ENCODE measurements at regions not wholly inside any gene's neighbourhood (a gene's known extent, or its start where the extent isn't known, plus 50 kb on each side); places are given as distances from the start of the nearest gene placed in this dataset.
"Not testable (repeated sequence)": the region's sequence is repeated elsewhere in the genome, so short reads cannot be mapped to it uniquely, and the experiment has no call there.

DNA sequence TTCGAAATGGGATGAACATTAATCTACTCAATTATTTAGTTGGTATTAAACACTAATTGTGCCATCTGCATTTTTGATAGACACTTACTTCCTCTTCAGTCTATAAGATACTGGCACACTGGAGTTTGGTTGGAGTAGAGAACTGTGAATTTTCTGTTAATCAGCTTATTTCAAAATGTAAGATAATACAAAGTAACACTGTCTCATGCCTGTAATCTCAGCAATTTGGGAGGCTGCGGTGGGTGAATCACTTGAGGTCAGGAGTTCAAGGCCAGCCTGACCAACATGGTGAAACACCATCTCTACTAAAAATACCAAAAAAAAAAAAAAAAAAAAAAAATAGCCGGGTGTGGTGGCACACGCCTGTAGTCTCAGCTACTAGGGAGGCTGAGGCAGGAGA is 440.2 kb upstream of the NUDT12 start:
- POLR2A ChIA-PET; H3K27ac Mint-ChIP-seq; H3K27me3 Mint-ChIP-seq; H3K4me3 Mint-ChIP-seq; H3K9me3 Mint-ChIP-seq; CTCF ChIA-PET; intact Hi-C loops (cut with micrococcal nuclease); H3K4me1 Mint-ChIP-seq (ENCODE audit: low read depth); DNase-seq; H3K36me3 Mint-ChIP-seq: not testable (repeated sequence)

DNA sequence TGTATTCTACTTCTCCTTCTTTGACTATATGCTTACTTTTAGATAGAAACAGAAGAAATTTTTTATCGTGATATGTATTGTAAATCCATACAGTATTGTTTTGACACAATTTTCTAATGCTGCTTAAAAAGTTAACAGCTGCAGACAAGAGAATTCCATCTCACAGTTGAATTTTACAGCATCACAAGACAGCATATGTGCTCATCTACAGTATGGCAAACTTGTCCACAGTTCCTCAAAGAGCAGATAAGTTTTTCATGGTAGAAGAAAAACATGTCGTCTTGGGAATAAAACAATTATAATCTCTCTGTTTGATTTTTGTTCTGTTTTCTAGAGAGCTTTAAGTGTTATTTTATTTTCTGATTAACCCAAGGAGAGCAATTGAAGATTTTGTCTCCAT is 438.5 kb upstream of the NUDT12 start:
- Mint-ChIP-seq H3K27me3 (no peaks in the 10 kb centered on the region), H3K36me3 (no peaks in the 10 kb centered on the region), H3K27ac (no peak overlapping the region), H3K4me1 (ENCODE audit: low read depth) (no peaks in the 10 kb centered on the region), H3K4me3 (no peak overlapping the region), H3K9me3 (peaks cover 6% of the 10 kb centered on the region)
- intact Hi-C loops (cut with micrococcal nuclease): no loop called here
- ChIA-PET CTCF (no interaction called here), POLR2A (no interaction called here)
- no peak for DNase-seq

DNA sequence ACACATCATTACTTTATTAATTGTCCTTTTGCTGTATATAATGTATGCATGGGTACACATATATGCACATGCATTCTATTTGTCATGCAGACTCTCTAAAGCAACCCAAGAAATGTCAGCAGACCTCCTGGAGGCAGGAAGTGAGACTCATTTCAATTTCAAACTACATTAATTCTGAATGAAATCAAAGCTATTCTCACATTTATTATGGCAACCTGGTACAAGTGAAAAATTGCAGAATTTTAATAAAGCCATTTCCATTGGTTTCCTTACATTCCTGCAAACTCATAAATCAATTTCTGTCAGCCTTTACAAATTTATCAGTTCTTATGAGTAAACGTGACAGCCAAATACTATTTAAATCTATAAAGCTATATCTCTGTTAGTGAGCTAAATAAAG is 430.4 kb upstream of the NUDT12 start:
- H3K36me3 Mint-ChIP-seq: no peaks in the 10 kb centered on the region
- no peaks in the 10 kb centered on the region for H3K27me3 Mint-ChIP-seq
- POLR2A ChIA-PET: no interaction called here
- H3K9me3 Mint-ChIP-seq: peaks cover 2% of the 10 kb centered on the region
- intact Hi-C loops (cut with micrococcal nuclease): no loop called here
- H3K27ac Mint-ChIP-seq: no peak overlapping the region
- no peaks in the 10 kb centered on the region for H3K4me1 Mint-ChIP-seq (ENCODE audit: low read depth)
- H3K4me3 Mint-ChIP-seq: no peak overlapping the region
- DNase-seq: no peak
- CTCF ChIA-PET: no interaction called here

DNA sequence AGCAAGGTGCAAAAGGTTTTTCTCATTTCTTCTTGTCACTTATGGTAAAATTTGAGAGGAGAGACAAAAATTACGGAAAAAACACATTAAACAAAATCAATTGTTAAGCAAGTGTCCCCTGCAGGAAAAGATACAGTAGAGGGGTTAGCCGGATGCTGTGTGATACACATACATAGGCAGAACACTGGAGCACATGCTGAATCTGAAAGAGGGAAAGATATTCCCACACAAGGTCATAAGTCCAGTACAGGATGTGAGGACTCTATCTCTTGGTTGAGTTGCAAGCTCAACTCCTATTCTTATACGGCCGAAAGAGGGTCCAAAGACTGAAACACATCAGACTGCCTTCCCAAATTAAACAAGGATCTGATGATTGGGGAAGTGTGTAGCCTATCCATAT is 427.5 kb upstream of the NUDT12 start:
- no peaks in the 10 kb centered on the region for H3K36me3 Mint-ChIP-seq
- H3K27ac Mint-ChIP-seq: no peak overlapping the region
- ChIA-PET CTCF (no interaction called here), POLR2A (no interaction called here)
- no peaks in the 10 kb centered on the region for H3K4me1 Mint-ChIP-seq (ENCODE audit: low read depth)
- no peak overlapping the region for H3K4me3 Mint-ChIP-seq
- no peaks in the 10 kb centered on the region for H3K27me3 Mint-ChIP-seq
- DNase-seq: no peak
- peaks cover 2% of the 10 kb centered on the region for H3K9me3 Mint-ChIP-seq
- intact Hi-C loops (cut with micrococcal nuclease): no loop called here

DNA sequence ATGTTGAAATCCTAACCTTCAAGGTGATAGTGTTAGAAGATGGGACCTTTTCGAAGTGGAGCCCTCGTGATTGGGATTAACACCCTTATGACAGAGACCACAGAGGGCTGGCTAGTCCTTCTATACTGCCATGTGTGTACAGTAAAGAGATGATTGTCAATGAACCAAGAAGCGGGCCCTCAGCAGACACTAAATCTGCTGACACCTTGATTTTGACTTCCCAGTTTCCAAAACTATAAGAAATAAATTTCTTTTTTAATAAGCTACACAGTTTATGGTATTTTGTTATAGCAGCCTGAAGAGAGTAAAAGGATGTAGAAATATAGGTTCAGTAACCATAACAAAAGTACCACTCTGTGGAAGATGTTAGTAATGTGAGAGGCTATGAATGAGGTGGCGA is 419.0 kb upstream of the NUDT12 start:
- intact Hi-C loops (cut with micrococcal nuclease): no loop called here
- POLR2A ChIA-PET: no interaction called here
- Mint-ChIP-seq H3K9me3 (peaks cover 4% of the 10 kb centered on the region), H3K4me1 (ENCODE audit: low read depth) (no peaks in the 10 kb centered on the region), H3K36me3 (no peaks in the 10 kb centered on the region), H3K4me3 (no peak overlapping the region), H3K27me3 (no peaks in the 10 kb centered on the region), H3K27ac (no peak overlapping the region)
- CTCF ChIA-PET: no interaction called here
- no peak for DNase-seq

DNA sequence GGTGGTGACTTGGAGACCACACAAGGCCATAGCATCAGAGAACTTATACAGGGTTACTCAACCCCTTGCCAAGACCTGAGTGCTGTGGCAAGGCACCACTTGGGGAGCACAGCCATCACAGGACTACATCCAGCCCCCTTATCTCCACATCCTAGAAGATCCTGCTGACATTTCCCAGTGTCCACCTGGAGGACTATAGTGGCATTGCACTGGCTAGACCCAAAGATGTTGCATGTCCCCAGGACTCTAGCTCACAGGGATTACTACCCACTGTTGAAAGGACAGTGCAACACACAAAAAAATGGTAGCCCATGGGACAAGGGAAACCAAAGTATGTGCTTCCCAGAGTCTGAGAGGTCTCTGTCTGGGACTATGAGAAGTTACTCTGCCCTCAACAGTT is 411.1 kb upstream of the NUDT12 start:
- H3K4me3 Mint-ChIP-seq: no peak overlapping the region
- no peak for DNase-seq
- no peak overlapping the region for H3K27ac Mint-ChIP-seq
- ChIA-PET CTCF (no interaction called here), POLR2A (no interaction called here)
- no peaks in the 10 kb centered on the region for H3K27me3 Mint-ChIP-seq
- peaks cover 21% of the 10 kb centered on the region for H3K9me3 Mint-ChIP-seq
- H3K4me1 Mint-ChIP-seq (ENCODE audit: low read depth): no peaks in the 10 kb centered on the region
- H3K36me3 Mint-ChIP-seq: no peaks in the 10 kb centered on the region
- intact Hi-C loops (cut with micrococcal nuclease): no loop called here

DNA sequence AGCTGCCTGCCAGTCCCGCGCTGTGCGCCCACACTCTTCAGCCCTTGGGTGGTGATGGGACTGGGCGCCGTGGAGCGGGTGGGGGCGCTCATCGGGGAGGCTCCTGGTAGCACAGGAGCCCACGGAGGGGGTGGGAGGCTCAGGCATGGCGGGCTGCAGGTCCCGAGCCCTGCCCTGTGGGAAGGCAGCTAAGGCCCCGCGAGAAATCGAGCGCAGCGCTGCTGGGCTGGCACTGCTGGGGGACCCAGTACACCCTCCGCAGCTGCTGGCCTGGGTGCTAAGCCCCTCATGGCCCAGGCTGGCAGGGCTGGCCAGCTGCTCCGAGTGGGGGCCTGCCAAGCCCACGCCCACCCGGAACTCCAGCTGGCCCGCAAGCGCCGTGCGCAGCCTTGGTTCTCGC is 403.7 kb upstream of the NUDT12 start:
- POLR2A ChIA-PET; intact Hi-C loops (cut with micrococcal nuclease); H3K4me3 Mint-ChIP-seq; H3K27ac Mint-ChIP-seq; H3K36me3 Mint-ChIP-seq; DNase-seq; H3K4me1 Mint-ChIP-seq (ENCODE audit: low read depth); CTCF ChIA-PET; H3K27me3 Mint-ChIP-seq: not testable (repeated sequence)
- H3K9me3 Mint-ChIP-seq: peaks cover 25% of the 10 kb centered on the region

DNA sequence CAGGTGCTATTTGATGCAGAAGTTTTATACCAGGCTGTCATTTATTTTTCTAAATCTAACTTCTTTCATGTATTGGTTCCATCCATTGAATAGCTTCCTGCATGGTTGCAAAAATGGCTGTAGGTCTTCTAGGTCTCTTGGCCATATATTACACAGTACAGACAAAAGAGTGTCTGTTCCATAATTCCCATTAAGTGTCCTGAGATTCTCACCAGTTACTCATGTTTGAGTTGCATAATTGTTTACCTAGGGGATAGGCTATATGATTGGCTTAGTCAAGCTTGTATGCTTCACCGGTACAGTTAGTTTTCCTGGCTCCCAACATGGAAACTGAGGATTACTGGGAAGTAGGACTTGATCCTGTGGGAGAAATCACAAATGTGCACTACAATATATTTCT is 399.4 kb upstream of the NUDT12 start:
- ChIA-PET CTCF (no interaction called here), POLR2A (no interaction called here)
- DNase-seq: no peak
- Mint-ChIP-seq H3K27ac (no peak overlapping the region), H3K9me3 (peaks cover 15% of the 10 kb centered on the region), H3K36me3 (no peaks in the 10 kb centered on the region), H3K4me1 (ENCODE audit: low read depth) (no peaks in the 10 kb centered on the region), H3K27me3 (no peaks in the 10 kb centered on the region), H3K4me3 (no peak overlapping the region)
- intact Hi-C loops (cut with micrococcal nuclease): no loop called here

DNA sequence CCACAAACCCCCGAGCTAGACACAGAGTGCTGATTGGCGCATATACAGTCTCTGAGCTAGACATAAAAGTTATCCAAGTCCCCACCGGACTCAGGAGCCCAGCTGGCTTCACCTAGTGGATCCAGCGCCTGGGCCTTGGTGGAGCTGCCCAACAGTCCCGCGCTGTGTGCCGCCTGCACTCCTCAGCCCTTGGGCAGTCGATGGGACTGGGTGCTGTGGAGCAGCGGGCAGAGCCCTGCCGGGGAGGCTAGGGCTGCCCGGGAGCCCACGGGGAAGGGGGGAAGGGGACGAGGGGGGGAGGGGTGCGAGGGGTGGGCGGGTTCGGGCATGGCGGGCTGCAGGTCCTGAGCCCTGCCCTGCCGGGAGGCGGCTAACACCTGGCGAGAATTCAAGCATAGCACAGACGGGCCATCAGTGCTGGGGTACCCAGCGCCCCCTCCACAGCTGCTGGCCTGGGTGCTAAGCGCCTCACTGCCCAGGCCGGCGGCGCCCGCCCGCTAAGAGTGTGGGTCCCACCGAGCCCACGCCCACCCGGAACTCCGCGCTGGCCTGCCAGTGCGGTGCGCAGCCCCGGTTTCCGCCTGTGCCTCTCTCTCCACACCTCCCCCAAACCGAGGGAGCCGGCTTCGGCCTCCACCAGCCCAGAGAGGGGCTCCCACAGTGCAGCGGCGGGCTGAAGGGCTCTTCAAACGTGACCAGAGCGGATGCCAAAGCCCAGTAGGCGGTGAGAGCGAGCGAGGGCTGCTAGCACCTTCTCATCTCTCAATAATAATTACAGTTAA is 391.2 kb upstream of the NUDT12 start:
- no peak for DNase-seq
- intact Hi-C loops (cut with micrococcal nuclease): no loop called here
- Mint-ChIP-seq H3K9me3 (peaks cover 3% of the 10 kb centered on the region), H3K27ac (no peak overlapping the region), H3K4me1 (ENCODE audit: low read depth) (no peaks in the 10 kb centered on the region), H3K4me3 (no peak overlapping the region), H3K27me3 (no peaks in the 10 kb centered on the region), H3K36me3 (no peaks in the 10 kb centered on the region)
- CTCF ChIA-PET: no interaction called here
- POLR2A ChIA-PET: no interaction called here

DNA sequence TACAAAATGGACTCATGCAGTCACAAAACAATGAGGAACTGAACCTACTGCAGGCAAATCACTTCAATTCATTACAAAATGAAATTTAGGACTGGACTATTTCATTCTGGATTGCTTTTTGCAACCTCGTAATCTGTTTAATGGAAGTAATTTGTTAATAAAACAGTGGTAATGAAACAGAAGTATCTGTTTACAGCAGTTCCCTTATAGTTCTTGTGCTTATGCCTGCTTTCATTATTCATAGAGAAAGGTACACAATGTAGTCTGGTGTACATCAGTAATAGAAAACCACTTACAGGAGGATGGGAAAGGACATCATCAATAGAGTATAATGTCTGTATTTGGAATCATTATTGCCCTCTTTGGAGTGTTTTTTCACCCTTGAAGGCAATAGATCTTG is 389.2 kb upstream of the NUDT12 start:
- H3K4me3 Mint-ChIP-seq: no peak overlapping the region

DNA sequence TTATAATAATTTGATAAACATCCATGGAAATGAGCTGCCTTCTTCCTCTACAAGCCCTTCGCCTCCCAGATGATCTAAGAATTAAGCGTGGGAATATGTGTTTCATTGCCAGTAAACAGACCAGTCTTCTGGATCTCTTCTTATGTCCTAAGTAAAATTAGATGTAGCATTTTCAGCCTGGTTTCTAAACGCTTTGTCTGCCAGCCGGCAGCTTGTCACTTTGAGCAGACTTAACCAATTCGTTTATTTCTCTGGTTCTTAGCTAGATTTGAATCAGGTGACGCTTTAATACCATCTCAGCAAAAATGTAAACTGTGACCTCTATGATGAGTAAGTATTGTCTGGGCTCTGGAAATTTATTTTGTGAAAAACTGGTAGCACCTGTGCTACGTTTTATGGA is 380.6 kb upstream of the NUDT12 start:
- ChIA-PET POLR2A (no interaction called here), CTCF (no interaction called here)
- intact Hi-C loops (cut with micrococcal nuclease): no loop called here
- H3K27me3 Mint-ChIP-seq: no peaks in the 10 kb centered on the region
- no peaks in the 10 kb centered on the region for H3K36me3 Mint-ChIP-seq
- no peak overlapping the region for H3K27ac Mint-ChIP-seq
- H3K9me3 Mint-ChIP-seq: no peaks in the 10 kb centered on the region
- no peaks in the 10 kb centered on the region for H3K4me1 Mint-ChIP-seq (ENCODE audit: low read depth)
- no peak overlapping the region for H3K4me3 Mint-ChIP-seq
- DNase-seq: no peak

More for the DNA sequence above, 389.2 kb upstream of the NUDT12 start:
- no peaks in the 10 kb centered on the region for H3K4me1 Mint-ChIP-seq (ENCODE audit: low read depth)
- intact Hi-C loops (cut with micrococcal nuclease): no loop called here
- no peaks in the 10 kb centered on the region for H3K9me3 Mint-ChIP-seq
- no peak overlapping the region for H3K27ac Mint-ChIP-seq
- CTCF ChIA-PET: no interaction called here
- H3K36me3 Mint-ChIP-seq: no peaks in the 10 kb centered on the region
- H3K27me3 Mint-ChIP-seq: no peaks in the 10 kb centered on the region
- no peak for DNase-seq
- POLR2A ChIA-PET: no interaction called here

DNA sequence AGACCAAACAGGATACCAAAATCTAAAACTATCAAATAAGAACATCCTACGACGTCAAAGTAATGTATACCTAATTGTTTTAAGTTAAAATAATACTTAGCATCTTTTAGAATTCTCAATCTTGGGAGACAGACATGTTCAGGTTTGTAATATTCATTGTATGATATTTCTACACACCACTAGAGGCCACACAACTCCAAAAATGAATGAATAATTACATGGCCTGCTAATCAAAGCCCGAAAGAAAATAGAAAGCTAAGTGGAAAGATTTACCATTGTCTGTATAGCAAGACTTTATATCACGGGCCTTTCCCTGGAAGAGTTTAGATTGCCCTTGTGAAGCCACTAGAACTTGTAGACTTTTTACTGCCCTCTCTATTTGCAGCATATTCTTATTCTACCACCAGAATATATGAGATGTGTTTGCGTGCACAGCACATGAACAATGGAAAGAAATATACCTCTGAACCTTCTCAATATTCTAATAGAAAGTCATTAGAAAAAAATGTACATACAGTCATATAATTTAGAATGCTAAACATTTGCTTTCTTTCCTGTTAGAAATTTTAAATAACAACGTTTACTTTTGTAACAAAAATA is 380.1 kb upstream of the NUDT12 start:
- Mint-ChIP-seq H3K9me3 (no peaks in the 10 kb centered on the region), H3K27ac (no peak overlapping the region), H3K27me3 (no peaks in the 10 kb centered on the region), H3K4me3 (no peak overlapping the region), H3K36me3 (no peaks in the 10 kb centered on the region), H3K4me1 (ENCODE audit: low read depth) (no peaks in the 10 kb centered on the region)
- intact Hi-C loops (cut with micrococcal nuclease): no loop called here
- DNase-seq: no peak
- ChIA-PET POLR2A (no interaction called here), CTCF (no interaction called here)

DNA sequence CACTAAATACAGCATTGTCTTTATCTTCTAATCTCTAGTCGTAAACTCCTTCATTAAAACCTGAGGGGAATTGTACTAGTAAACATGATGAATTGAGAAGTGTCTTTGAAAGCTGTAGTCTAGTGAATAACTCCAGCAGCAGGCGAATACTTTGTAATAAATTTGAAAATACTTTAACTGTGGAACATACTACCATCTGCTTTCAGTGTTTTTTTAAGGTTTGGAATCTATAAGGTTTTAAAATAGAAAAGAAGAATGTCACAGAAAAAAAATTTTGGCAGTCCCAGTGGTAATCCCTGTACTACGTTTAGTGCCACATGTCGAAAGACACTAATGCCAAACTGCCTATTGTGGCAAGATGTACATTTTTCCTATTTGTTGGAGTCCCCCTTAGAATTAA is 379.0 kb upstream of the NUDT12 start:
- POLR2A ChIA-PET: no interaction called here
- intact Hi-C loops (cut with micrococcal nuclease): no loop called here
- no peaks in the 10 kb centered on the region for H3K36me3 Mint-ChIP-seq
- H3K27ac Mint-ChIP-seq: no peak overlapping the region
- CTCF ChIA-PET: no interaction called here
- no peaks in the 10 kb centered on the region for H3K27me3 Mint-ChIP-seq
- no peak for DNase-seq
- no peaks in the 10 kb centered on the region for H3K4me1 Mint-ChIP-seq (ENCODE audit: low read depth)
- H3K4me3 Mint-ChIP-seq: no peak overlapping the region
- no peaks in the 10 kb centered on the region for H3K9me3 Mint-ChIP-seq

All from activated CD4-positive, alpha-beta memory T cell treated with anti-CD3 and anti-CD28 coated beads for 36 hours (primary cell).